ENCODE measurements at regions not wholly inside any gene's neighbourhood (a gene's known extent, or its start where the extent isn't known, plus 50 kb on each side); places are given as distances from the start of the nearest gene placed in this dataset.

- H3K9ac ChIP-seq (ENCODE audit: low read depth in 2 of 2, low read length in 2 of 2), result no peak overlapping the region
- no peaks in the 10 kb centered on the region for H3K27me3 ChIP-seq
- TF ChIP-seq CTCF (IDR thresholded peaks at IDR 0.05), result no peak
- intact Hi-C loops (cut with DNase I), result no loop called here
- no peak overlapping the region for H3K27ac ChIP-seq
- DNase-seq, result no peak
- no peaks in the 10 kb centered on the region for H3K9me3 ChIP-seq
- no peak overlapping the region for H3K4me3 ChIP-seq
- no peaks in the 10 kb centered on the region for H3K36me3 ChIP-seq
- no peaks in the 10 kb centered on the region for H3K4me1 ChIP-seq
Observed at GRCh38 chr3:159058859-159059258, 257.0 kb downstream of the MFSD1 start.

- Histone ChIP-seq H3K27me3 (no peaks in the 10 kb centered on the region), H3K9me3 (no peaks in the 10 kb centered on the region), H3K27ac (no peak overlapping the region), H3K4me3 (no peak overlapping the region), H3K9ac (ENCODE audit: low read depth in 2 of 2, low read length in 2 of 2) (no peak overlapping the region), H3K36me3 (no peaks in the 10 kb centered on the region), H3K4me1 (no peaks in the 10 kb centered on the region)
- TF ChIP-seq CTCF (IDR thresholded peaks at IDR 0.05), result no peak
- intact Hi-C loops (cut with DNase I), result no loop called here
- DNase-seq, result no peak
Observed at GRCh38 chr3:159059395-159059794, 257.5 kb downstream of the MFSD1 start.

- H3K9me3 ChIP-seq, result no peaks in the 10 kb centered on the region
- H3K27ac ChIP-seq, result no peak overlapping the region
- intact Hi-C loops (cut with DNase I), result no loop called here
- no peak for DNase-seq
- no peaks in the 10 kb centered on the region for H3K36me3 ChIP-seq
- no peak for TF ChIP-seq CTCF (IDR thresholded peaks at IDR 0.05)
- H3K4me1 ChIP-seq, result no peaks in the 10 kb centered on the region
- H3K9ac ChIP-seq (ENCODE audit: low read depth in 2 of 2, low read length in 2 of 2), result no peak overlapping the region
- no peak overlapping the region for H3K4me3 ChIP-seq
- no peaks in the 10 kb centered on the region for H3K27me3 ChIP-seq
Observed at GRCh38 chr3:159062734-159063410, 261.0 kb downstream of the MFSD1 start.

- no peak for TF ChIP-seq CTCF (IDR thresholded peaks at IDR 0.05)
- Histone ChIP-seq H3K36me3 (no peaks in the 10 kb centered on the region), H3K9ac (ENCODE audit: low read depth in 2 of 2, low read length in 2 of 2) (no peak within 1 kb of the TSS), H3K27ac (no peak within 1 kb of the TSS), H3K4me1 (no peaks in the 10 kb centered on the region), H3K4me3 (no peak within 1 kb of the TSS), H3K27me3 (no peaks in the 10 kb centered on the region), H3K9me3 (no peaks in the 10 kb centered on the region)
- DNase-seq, result no peak
- intact Hi-C loops (cut with DNase I), result no loop called here
Observed at GRCh38 chr3:159069091-159069490, 267.2 kb downstream of the MFSD1 start, which contains the start of gene IQCJ. Gene IQCJ (plus strand): TSS chr3:159069319.

- Histone ChIP-seq H3K9ac (ENCODE audit: low read depth in 2 of 2, low read length in 2 of 2) (no peak overlapping the region), H3K9me3 (no peaks in the 10 kb centered on the region), H3K36me3 (no peaks in the 10 kb centered on the region), H3K4me1 (no peaks in the 10 kb centered on the region), H3K4me3 (no peak overlapping the region), H3K27ac (no peak overlapping the region), H3K27me3 (no peaks in the 10 kb centered on the region)
- TF ChIP-seq CTCF (IDR thresholded peaks at IDR 0.05), result no peak
- intact Hi-C loops (cut with DNase I), result no loop called here
- no peak for DNase-seq
Observed at GRCh38 chr3:159069866-159070425, 268.1 kb downstream of the MFSD1 start.

All from colonic mucosa (tissue), 4 donors.